Fibroblast of the aortic adventitia (primary cell): ENCODE measurements at regions not wholly inside any gene's neighbourhood (a gene's known extent, or its start where the extent isn't known, plus 50 kb on each side); places are given as distances from the start of the nearest gene placed in this dataset.

ENCODE experiments used
- DNase-seq: peaks from one replicate; pipeline ENCODE4 v3.0.0-alpha.2; 2010; ENCODE audit warnings: low read depth
- H3K4me3 ChIP-seq: 2 replicates; pipeline ENCODE4 v1.5.1; 2011; ENCODE audit warnings: low read depth, mild to moderate bottlenecking, control low read depth, low read length, moderate library complexity
- TF ChIP-seq, protein P1 (sequence below): IDR thresholded peaks from 2 replicates; pipeline ENCODE4 v1.5.1; 2011; ENCODE audit warnings: mild to moderate bottlenecking, low read length, control low read depth, inconsistent platforms; ENCODE audit not compliant: insufficient read depth

GRCh38 chr18:60675801-60676200 is 303.2 kb upstream of the MC4R start:
- DNase-seq: no peak
- H3K4me3 ChIP-seq: no peak overlapping the region
- TF ChIP-seq, protein P1, sequence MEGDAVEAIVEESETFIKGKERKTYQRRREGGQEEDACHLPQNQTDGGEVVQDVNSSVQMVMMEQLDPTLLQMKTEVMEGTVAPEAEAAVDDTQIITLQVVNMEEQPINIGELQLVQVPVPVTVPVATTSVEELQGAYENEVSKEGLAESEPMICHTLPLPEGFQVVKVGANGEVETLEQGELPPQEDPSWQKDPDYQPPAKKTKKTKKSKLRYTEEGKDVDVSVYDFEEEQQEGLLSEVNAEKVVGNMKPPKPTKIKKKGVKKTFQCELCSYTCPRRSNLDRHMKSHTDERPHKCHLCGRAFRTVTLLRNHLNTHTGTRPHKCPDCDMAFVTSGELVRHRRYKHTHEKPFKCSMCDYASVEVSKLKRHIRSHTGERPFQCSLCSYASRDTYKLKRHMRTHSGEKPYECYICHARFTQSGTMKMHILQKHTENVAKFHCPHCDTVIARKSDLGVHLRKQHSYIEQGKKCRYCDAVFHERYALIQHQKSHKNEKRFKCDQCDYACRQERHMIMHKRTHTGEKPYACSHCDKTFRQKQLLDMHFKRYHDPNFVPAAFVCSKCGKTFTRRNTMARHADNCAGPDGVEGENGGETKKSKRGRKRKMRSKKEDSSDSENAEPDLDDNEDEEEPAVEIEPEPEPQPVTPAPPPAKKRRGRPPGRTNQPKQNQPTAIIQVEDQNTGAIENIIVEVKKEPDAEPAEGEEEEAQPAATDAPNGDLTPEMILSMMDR: no peak

DNA sequence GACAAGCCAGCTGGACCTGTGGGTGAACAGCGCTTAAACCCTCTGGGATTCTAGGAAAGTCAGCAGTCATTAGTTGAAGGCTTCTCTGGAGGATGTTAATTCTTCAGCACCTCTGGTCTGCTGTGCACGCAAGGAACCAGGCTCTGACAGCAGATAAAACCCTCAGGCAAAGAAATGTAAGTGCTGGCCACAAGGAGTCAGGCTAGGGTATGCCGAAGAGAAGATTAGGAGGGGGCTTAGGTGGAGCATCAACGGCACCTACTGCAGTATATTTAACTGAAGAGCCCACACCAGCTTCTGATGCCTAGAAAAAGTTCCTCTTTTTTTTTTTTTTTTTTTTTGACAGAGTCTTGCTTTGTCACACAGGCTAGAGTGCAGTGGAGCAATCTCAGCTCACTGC is 304.2 kb upstream of the MC4R start:
- no peak overlapping the region for H3K4me3 ChIP-seq
- DNase-seq: no peak
- TF ChIP-seq, protein P1: no peak

- peak; percentile 58 for DNase-seq
- TF ChIP-seq, protein P1: peak; percentile 57
- H3K4me3 ChIP-seq: no peak overlapping the region
Measured at GRCh38 chr18:60684843-60685513, 312.4 kb upstream of the MC4R start.

- no peak for DNase-seq
- TF ChIP-seq, protein P1: no peak
- H3K4me3 ChIP-seq: no peak overlapping the region
Measured at GRCh38 chr18:60686142-60686541, 313.6 kb upstream of the MC4R start.

GRCh38 chr18:60691061-60691460 is 318.5 kb upstream of the MC4R start:
- TF ChIP-seq, protein P1: no peak
- no peak overlapping the region for H3K4me3 ChIP-seq
- DNase-seq: no peak

GRCh38 chr18:60693426-60693825 is 320.9 kb upstream of the MC4R start:
- no peak overlapping the region for H3K4me3 ChIP-seq
- DNase-seq: peak; percentile 4
- TF ChIP-seq, protein P1: no peak

DNA sequence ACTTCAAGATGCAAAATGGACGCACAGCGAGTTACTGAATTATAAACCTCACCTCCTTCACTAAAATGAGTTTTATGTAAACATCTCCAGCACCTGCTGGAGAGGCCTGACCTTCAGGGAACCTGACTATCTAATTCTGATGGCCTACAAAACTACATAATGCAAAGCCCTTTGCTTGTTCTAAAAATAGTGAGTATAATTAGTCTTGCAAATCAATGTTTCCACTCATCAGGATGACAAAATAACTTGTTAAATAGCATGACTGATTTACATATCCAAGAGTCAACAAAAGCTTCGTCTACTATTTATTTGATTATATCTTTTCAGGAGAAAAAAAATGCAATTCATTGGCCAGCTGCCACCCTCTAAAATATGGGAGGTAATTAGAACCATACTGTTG is 326.3 kb upstream of the MC4R start:
- no peak overlapping the region for H3K4me3 ChIP-seq
- no peak for DNase-seq
- TF ChIP-seq, protein P1: no peak
